GM19328 (cell line): ENCODE measurements at regions not wholly inside any gene's neighbourhood (a gene's known extent, or its start where the extent isn't known, plus 50 kb on each side); places are given as distances from the start of the nearest gene placed in this dataset.

Experiments used
- ATAC-seq: cut with Tn5 transposase; IDR thresholded peaks from one replicate; pipeline ENCODE4 v1.9.1; 2021; ENCODE audit warnings: mild to moderate bottlenecking, moderate library complexity; ENCODE audit not compliant: unreplicated experiment

DNA sequence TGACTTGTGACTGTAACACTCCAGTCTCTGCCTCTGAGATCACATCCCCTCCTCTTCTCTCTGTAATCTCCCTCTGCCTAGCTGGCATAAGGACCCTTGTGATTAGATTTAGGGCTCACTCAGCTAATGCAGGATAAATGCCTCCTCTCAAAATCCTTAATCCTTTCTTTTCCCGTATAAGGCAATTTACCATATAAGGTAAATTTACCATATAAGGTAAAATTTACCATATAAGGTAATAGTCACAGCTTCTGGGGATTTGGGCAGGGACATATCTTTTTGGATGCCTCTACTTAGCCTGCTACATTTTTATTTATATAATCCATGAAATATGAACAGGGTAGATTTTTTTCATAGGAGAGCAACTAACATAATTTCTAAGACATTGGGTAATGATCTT lies 318.0 kb upstream of the PUM3 start:
- ATAC-seq: no peak

DNA sequence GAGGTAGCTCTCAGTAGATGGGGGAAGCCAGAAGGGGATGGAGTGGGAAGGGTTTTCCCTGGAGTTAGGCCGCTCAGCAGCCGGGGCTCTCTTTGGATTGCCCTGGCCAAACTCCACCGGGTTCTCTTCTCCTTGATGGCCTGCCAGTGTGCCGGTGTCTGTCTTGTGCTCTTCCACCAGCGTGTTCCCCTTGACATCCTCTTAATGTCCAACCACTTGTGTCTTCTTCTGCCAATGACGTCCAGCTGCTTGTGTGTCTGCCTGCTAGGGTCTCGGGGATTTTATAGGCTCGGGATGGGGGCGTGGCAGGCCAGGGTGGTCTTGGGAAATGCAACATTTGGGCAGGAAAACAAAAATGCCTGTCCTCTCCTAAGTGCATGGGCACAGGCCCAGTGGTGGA lies 313.1 kb upstream of the PUM3 start:
- ATAC-seq: no peak

DNA sequence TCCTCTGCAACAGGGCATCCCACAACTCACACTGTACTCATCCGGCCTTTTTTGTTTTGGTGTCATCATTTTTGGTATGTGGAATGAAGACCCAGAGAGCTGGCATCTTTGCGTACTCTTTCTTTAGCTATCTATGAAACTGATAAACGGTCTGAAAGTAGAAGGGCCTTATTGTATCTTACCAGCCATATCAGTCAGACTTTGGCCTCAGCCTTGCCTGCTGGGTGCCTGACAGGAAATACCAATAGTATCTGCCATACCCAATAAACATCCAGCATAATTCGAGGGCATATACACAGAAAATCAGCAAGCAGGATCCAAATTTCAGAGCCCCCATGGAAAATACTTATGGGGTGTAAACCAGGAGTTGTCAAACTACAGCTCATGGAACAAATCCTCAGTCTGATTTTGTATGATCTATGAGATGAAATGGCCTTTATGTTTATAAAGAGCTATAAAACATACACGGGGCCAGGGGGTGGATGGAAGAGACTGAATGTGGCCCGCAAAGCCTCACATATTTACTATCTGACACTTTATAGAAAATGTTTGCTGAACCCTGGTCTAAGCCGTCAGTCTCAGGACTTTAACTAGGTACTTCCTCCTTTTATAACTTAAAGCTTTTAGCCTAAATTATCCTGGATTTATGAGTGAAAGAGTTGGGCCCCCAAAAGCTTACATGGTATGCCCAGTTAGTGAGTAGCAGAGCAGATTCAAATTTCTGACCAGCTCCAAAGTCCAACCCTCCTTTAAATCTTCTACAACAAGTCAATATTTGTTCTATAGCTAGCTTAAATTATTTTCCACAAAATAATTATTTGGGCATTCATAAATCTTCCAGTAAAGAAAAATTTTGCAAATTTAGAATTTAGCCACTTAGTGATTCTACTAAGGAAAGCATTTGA lies 308.0 kb upstream of the PUM3 start:
- ATAC-seq: no peak

DNA sequence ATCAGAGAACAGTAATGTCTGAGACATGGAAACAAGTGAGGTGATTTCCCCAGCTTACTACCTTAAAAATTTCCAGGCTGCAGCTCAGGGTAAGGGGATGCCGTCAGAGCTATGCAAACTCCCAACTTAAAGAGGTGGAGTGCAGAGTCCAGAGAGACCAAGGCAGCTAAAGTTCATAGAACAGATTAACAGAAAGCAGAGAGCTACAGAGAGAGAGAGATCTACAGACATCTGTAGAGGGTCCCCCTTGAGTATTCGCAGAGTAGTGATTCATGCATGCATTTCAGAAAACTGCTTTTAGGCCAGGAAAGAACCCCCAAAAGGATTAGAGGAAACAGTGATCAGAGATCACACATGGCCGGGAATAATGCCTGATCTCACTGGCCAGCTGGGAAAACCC lies 306.2 kb upstream of the PUM3 start:
- ATAC-seq: no peak

DNA sequence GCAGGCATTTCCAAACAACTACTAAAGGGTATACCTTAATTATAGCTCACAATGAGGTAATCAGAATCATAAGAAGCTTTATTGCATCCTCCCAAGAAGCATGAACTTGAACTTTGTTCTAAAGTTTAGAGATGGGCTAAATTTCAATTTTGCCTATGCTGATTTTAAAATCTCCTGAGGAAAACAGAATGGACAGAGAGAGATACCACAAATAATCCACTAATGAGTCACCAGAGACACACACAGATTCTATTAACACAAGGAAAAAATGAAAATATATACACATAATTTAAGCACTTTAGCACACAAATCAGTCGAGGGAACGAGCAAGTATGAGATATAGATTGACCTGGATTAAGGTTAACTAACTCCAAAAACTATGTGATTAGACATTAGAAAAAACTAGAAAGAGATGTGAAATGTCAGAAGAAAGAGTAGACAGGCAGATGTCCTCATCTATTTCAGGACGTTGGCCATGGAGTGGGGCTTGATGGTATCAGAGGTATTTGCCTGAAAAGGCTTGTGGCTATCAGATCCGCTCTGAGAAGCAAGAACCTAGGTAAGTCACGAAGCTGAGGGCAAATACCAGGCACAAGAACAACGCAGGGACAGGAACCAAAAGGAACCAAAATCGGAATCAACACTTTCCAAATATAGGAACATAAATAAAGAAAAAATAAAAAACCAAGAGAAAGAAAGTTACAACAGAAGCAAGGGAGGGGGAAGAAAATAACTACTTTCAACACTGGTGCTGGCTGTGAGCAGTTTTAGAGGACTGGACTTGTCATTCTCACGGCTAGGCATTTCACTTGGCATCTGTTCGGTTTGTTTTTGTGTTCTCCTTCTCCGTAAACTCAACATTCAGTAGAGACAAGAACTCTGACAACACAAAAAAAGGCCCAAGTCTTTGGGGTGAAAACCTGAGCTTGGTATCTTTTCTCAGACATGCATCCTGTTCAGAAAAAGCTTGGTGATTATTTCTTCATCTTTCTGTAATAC lies 294.6 kb upstream of the PUM3 start:
- no peak for ATAC-seq

DNA sequence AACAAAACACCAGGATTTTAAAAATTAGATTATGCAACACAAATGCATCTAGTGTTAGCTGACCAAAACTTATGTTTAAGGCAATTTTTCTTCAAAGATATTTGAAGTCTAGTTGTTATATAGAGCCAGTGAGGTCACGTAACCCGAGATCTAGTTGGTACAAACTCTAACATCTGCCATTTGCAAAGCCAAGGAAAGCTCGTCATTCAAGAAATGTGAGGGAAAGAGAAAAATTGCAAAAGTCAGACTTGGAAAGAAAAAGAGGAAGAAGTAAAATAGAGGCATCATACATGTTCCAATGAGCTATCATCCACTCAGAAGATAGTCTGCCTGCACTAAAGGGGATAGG lies 293.4 kb upstream of the PUM3 start:
- no peak for ATAC-seq

DNA sequence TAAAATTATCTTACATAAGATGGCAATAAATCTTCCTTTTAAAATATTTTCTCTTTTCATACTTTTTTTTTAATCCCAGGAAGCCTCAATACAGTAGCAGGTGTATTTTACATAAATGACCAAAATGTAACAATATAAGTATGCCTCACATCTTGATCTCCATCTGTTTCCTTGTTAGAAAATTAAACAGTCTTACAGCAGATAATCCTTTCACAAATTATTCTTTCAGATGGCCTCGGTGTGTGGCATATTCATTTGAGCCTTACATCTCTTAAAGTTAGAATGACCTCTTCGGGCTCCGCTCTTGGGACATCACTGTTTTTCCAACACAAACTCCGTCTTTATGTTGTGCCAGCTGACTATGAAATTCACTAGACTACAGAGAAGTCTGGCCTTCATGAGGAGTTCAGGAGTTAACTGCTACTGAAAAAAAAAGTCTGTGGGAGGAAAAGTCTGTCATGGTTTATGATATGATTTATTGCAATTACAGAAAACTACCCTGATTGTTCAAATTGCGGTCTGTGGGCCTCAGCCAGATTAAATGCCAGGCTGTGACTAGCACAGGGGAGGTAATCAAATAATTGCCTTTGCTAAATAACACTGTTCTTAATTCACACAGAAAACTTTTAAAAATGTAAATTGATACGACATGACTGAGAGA lies 292.9 kb upstream of the PUM3 start:
- no peak for ATAC-seq

DNA sequence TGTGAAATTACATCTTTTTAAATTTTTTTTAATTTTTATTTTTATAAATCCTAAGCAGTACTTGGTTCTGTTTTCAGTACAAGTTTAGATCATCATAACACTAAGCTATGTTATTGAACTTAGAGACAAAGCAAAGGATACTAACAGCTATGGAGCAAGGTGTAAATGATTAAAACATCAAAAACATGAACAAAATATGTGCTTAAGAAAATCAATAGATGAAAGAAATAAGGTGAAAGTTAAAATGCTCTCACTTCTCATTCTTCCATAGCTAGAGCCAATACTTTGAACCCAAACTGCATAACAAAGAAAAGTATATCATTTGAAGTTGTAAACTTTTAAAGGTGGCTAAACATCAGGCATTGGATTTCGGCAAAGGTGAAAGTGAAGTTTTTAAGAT lies 292.3 kb upstream of the PUM3 start:
- ATAC-seq: no peak

DNA sequence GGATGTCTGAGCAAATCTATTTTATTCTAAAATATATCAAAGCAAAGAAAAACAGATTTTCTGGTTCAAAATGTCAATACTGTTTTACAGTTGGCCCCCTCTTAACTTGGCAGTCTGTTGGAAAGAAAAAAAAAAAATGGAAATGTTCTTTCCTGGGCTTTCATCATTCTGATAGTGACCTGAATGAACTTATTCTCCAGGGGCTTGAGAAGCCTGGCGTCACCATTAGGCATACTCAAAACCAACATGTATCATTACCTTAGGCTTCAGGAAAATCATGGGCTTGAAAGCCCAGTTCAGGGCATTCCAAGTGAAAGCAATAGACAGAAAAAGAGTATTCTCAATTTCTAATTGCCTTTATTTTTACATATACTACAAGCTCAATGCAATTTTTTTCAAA lies 283.7 kb upstream of the PUM3 start:
- no peak for ATAC-seq

DNA sequence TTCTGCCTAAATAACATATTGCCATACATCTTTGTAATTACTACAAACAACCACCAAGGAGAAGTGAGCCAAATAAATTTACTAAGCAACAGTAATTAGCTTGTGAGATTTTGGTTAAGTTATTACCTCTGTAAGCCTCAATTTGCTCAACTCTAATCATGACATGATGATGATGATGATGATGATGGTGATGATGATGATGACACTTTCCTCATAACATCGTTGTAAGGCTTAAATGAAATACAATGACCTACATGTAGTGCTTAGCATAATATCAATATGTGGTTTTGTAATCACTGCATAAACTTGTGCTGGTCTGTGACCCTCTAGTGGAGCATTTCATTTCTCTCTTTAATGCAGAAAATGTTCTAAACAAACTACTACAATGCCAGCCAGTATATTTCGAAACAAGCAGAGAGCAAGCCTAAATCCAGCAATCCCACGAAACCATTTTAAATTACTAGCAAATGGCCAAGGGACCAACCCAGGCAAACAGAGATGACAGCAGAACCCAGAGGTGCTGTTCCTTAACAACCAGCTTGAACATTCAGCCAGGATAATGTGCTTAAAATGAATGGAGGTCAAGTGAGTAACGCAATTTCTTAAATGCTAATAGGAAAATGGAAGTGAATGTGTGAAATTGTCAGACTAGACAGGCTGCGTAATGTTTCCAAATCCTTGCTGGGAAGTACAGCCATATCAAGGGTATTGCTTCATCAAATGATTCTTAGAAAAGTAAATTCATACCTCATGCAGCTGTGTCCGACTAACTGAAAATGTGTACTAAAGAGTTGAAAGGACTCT lies 281.9 kb upstream of the PUM3 start:
- ATAC-seq: no peak

DNA sequence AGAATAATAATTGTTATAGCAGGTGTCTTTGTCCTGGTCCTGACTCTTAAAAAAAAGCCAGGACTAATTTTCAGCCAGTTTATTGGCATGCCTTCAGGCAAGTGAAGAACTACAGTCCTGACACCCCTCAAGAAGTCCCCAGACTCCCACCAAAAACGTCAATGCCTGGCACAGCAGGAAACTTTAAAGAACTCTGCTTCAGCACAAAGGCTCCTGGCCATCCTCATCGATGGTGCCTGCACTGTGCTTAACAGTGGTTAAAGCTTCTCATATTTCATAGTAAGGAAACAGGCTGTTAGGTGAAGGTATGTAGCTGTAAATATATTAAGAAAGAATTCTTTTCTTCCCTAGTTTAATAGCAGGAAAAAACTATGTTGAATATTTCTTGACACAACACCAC lies 280.1 kb upstream of the PUM3 start:
- ATAC-seq: no peak

DNA sequence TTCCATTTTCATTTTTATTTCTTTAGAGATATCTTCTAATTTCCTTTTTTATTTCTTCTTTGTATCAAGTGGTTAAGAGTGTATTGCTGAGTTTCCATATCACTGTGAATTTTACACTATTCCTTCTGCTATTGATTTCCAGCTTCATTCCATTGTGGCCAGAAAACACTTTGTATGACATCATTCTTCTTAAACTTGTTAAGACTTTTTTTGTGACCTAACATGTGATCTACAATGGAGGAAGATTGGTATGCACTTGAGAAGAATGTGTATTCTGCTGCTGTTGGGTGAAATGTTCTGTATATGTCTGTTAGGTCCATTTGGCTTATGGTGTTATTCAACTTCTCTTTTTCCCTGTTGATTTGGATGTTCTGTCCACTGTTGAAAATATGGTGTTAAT lies 274.2 kb upstream of the PUM3 start:
- ATAC-seq: no peak

DNA sequence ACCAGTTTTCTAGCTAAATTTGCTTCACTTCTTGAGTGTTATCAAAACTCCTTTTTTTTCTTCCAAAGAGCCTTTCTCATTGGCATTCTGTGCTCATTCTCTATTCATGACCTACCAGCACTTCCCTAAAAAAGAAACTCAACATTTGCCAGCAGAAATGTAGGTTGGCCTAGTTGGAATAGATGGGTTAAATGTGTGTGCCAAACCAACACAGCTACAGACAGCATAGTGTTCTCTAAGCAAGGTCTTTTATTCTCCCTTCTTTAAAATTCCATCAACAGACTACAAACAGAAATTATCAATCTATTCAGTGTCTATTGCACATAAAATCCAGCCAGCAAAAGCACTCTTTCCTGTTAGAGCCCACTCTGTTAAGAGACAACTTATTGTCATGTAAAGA lies 255.8 kb upstream of the PUM3 start:
- ATAC-seq: no peak

DNA sequence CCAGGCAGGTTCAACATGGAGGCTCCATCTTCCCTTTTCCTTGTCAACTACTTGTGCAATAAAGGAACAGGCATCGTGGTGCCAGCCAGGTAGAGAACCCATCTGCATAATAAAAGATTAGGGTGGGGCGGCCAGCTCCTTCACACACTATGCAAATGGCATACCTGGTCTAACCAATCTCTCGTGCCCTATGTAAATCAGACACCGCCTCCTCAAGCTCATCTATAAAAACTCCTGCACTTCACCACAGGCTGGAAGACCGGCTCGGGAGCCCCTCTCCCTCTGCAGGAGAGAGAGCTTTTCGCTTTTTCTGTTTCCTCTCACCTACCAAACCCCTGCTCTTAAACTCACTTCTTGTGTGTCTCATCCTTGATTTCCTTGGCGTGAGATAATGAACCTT lies 244.3 kb upstream of the PUM3 start:
- no peak for ATAC-seq

DNA sequence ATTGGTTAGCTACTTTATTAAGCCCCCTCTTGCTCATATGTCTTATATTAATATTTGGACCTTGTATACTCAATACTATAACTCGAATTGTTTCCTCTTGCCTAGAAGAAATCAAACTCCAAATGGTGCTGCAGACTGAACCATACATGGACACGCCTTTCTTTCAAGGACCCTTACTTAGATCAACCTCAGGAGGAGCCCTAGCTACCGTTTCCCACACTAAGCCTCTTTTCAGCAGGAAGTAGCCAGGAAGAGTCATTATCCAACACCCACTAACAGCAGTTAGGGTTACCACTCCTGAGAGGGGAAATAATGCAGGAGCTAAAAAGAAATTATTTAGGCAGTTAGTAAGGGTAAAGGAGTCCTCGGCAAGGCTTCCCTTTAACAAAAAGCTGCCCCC lies 243.8 kb upstream of the PUM3 start:
- ATAC-seq: no peak

DNA sequence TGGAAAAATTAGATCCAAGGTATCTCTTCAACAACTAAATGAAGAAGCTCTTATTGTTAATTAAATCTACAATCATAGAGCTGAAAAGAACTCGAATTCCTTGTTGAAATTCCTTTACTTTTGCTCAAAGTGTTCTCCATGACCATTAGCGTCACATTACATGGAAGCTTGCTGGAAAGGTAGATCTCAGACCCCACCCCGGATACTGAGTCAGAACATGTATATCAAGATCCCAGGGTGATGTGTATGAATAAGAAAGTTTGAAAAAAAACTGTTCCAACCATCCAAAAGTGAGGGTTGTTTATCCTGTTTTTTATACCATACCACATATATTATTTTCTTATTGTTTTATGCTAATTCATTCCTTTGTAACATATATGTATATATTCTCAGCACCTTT lies 237.1 kb upstream of the PUM3 start:
- ATAC-seq: no peak

DNA sequence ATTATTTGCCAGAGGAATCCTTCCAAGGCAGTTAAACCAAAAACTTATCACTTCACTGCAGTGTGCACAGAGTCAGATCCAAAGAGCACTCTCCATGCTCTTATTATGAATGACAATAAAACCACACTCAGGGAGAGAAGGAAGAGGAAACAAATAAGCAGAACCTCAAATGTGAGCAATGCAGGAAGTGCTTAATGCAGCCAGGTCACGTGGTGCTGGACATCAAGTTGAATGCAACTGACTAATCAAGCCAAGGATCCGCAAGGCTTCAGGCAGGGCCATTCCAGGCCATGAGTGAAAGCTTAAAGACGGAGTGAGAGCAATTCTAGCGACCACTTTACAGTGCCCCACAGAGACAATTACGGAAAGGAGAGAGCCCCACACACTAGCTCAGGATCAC lies 230.4 kb upstream of the PUM3 start:
- ATAC-seq: no peak

DNA sequence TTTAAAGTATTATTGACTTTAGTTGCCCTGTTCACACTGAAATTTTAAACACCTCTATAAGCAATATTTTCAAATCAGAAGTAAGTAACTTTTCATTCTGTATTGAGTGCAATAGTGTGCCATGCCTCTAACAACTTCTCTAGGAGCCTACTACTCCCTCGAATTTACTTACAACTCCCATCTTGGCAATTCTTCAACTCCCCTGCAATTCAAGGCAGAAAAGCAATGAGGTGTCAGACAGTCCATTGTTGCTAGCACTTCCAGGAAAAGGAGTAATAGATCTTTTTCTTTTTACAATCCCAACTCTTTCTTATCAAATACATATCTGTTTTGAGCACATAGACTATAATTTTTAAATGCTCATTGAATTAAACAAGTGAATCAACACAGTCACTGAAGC lies 222.7 kb upstream of the PUM3 start:
- no peak for ATAC-seq

DNA sequence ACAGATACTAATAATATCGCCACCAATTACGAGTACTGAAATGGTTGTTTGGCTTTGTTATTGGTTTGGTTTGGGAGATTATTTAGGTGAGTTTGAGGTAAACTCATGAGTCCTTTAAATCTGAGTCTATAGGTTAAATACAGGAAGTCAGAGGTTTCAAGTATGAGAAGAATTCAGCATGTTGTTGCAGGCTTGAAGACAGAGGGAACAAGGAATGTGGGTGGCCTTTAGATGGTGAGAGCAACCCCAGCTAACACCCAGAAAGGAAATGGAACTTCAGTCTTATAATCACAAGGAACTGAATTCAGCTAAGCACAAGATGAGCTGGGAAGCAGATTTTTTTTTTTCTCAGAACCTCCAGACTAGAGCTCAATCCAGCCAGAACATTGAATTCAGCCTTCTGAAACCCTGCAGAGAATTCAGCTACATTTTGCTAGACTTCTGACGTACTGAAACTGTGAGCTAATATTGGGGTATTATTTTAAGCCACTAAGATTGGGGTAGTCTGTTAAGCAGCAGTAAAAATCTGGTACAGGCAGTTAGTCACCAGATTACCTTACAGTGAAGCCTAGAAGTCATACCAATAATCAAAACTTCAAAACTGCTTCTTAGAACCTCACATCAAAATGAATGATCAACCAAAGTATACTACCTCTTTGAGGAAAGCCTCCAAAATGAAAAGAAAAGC lies 216.0 kb upstream of the PUM3 start:
- ATAC-seq: no peak

DNA sequence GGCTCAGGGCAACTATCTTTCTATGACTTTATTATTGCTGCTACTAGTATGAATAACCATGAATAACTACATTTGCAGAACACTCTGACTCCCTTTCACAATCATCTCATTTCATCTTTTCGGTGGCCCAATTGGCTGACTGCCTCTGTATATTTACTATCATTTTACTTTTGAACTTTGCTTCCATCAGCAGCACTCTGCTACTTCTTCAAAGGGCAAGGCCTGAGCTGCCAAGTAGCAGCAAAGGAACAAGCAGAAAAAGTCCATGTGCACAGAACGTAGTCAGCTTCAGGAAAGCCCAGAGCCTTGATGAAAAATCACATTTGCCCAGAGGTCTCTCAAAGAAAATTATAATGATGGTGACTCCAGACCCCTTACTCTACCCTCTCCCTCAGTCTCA lies 214.5 kb upstream of the PUM3 start:
- no peak for ATAC-seq
